Naive thymus-derived CD4-positive, alpha-beta T cell (primary cell): ENCODE measurements at regions not wholly inside any gene's neighbourhood (a gene's known extent, or its start where the extent isn't known, plus 50 kb on each side); places are given as distances from the start of the nearest gene placed in this dataset.

Experiments used
- ATAC-seq: fragments of 150-1000 bp; cut with Tn5 transposase; 2 replicates; pipeline ENCODE4 v1.10.0; 2021; ENCODE audit warnings: mild to moderate bottlenecking, moderate library complexity
- CTCF ChIA-PET: fragments of 350-600 bp; sonication (Branson Sonifier 250); formaldehyde crosslinking; loops from one replicate; lab custom pipeline; 2021; ENCODE audit warnings: antibody characterized with exemption; lab: Charles Lee
- POLR2A ChIA-PET: fragments of 350-600 bp; sonication (Branson Sonifier 250); formaldehyde crosslinking; loops from one replicate; lab custom pipeline; 2021; ENCODE audit warnings: antibody characterized with exemption, inconsistent platforms; lab: Charles Lee
- DNase-seq, 9 donors: peaks; one replicate each; pipeline versions ENCODE4 v3.0.0 to v3.0.0-alpha.2; 2020 to 2022; ENCODE audit warnings: mixed read lengths in 1 of 9
- H3K27ac ChIP-seq: one replicate; pipeline ENCODE4 v1.7.0; 2013; ENCODE audit warnings: mild to moderate bottlenecking, low read depth, low read length, moderate library complexity
- H3K27me3 ChIP-seq, 2 donors: one replicate each; pipeline ENCODE4 v1.7.0; 2013; ENCODE audit warnings: low read length in 2 of 2, mild to moderate bottlenecking in 2 of 2, moderate library complexity in 2 of 2; ENCODE audit not compliant: control insufficient read depth in 2 of 2, insufficient read depth in 2 of 2
- H3K36me3 ChIP-seq, 3 experiments: 1 replicate in 2 of 3; 2 replicates in 1 of 3; pipeline ENCODE4 v1.7.0; 2013; ENCODE audit warnings: low read length in 3 of 3, mild to moderate bottlenecking in 3 of 3, moderate library complexity in 1 of 3; ENCODE audit not compliant: insufficient read depth in 3 of 3, control insufficient read depth in 2 of 3
- H3K4me1 ChIP-seq, 2 donors: one replicate each; pipeline ENCODE4 v1.7.0; 2013; ENCODE audit warnings: low read length in 2 of 2, mild to moderate bottlenecking in 2 of 2, moderate library complexity in 1 of 2; ENCODE audit not compliant: control insufficient read depth in 2 of 2, insufficient read depth in 2 of 2
- H3K4me3 ChIP-seq: 2 replicates; pipeline ENCODE4 v1.7.0; 2013; ENCODE audit warnings: mild to moderate bottlenecking, low read length
- H3K9me3 ChIP-seq, 3 experiments: 1 replicate in 2 of 3; 2 replicates in 1 of 3; pipeline ENCODE4 v1.7.0; 2013; ENCODE audit warnings: low read length in 3 of 3; ENCODE audit not compliant: control insufficient read depth in 2 of 3
- H3K27ac Mint-ChIP-seq, 9 donors: one replicate each; pipeline ENCODE4 v1.8.0; 2020 to 2022; ENCODE audit warnings: mixed read lengths in 9 of 9, mild to moderate bottlenecking in 8 of 9, moderate library complexity in 5 of 9, inconsistent platforms in 2 of 9
- H3K27me3 Mint-ChIP-seq, 5 donors: one replicate each; pipeline ENCODE4 v1.8.0; 2021 to 2022; ENCODE audit warnings: mixed read lengths in 5 of 5, mild to moderate bottlenecking in 1 of 5
- H3K36me3 Mint-ChIP-seq, 5 donors: one replicate each; pipeline ENCODE4 v1.8.0; 2020 to 2022; ENCODE audit warnings: mixed read lengths in 5 of 5, mild to moderate bottlenecking in 3 of 5, inconsistent platforms in 1 of 5
- H3K4me1 Mint-ChIP-seq, 7 donors: one replicate each; pipeline ENCODE4 v1.8.0; 2020 to 2022; ENCODE audit warnings: mixed read lengths in 7 of 7, mild to moderate bottlenecking in 3 of 7, inconsistent platforms in 1 of 7
- H3K4me3 Mint-ChIP-seq, 10 donors: one replicate each; pipeline ENCODE4 v1.8.0; 2020 to 2022; ENCODE audit warnings: mild to moderate bottlenecking in 10 of 10, mixed read lengths in 10 of 10, moderate library complexity in 6 of 10, inconsistent platforms in 2 of 10
- H3K9me3 Mint-ChIP-seq, 11 donors: one replicate each; pipeline ENCODE4 v1.8.0; 2020 to 2022; ENCODE audit warnings: mixed read lengths in 11 of 11, mild to moderate bottlenecking in 4 of 11, inconsistent platforms in 1 of 11, moderate library complexity in 1 of 11
- intact Hi-C, 2 donors: fragments of 100-400 bp; cut with micrococcal nuclease; formaldehyde crosslinking; loops; one replicate each; pipeline ENCODE4 v1.15.1; 2023

DNA sequence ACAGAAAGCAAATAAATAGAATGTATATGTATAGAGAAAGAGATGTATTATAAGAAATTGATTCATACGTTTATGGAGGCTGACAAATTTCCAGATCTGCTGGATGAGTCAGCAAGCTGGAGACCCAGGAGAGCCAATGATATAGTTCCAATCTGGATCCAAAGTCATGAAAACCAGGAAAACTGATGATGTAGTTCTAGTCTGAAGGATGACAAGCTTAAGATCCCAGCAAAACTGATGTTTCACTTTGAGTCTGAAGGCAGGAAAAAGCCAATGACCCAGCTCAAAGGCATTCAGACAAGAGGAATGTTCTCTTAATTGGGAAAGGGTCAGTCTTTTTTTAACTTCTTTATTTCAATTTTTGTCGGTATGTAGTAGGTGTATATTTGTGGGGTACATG, 102.6 kb downstream of the LHFPL1 start:
- no peak for ATAC-seq
- DNase-seq = no peak
- Histone ChIP-seq H3K27ac (no peak overlapping the region), H3K4me1 (no peaks in the 10 kb centered on the region), H3K27me3 (no peaks in the 10 kb centered on the region), H3K4me3 (no peak overlapping the region), H3K9me3 (no peaks in the 10 kb centered on the region), H3K36me3 (no peaks in the 10 kb centered on the region)
- H3K4me3 Mint-ChIP-seq = no peak overlapping the region
- H3K27me3 Mint-ChIP-seq = peaks cover 0 to 9% (median 0%) of the 10 kb centered on the region in 5 donors
- ChIA-PET POLR2A (no interaction called here), CTCF (no interaction called here)
- H3K9me3 Mint-ChIP-seq = peaks cover 0 to 10% (median 0%) of the 10 kb centered on the region in 11 donors
- intact Hi-C loops = no loop called here
- no peaks in the 10 kb centered on the region for H3K4me1 Mint-ChIP-seq
- H3K27ac Mint-ChIP-seq = no peak overlapping the region
- H3K36me3 Mint-ChIP-seq = no peaks in the 10 kb centered on the region

DNA sequence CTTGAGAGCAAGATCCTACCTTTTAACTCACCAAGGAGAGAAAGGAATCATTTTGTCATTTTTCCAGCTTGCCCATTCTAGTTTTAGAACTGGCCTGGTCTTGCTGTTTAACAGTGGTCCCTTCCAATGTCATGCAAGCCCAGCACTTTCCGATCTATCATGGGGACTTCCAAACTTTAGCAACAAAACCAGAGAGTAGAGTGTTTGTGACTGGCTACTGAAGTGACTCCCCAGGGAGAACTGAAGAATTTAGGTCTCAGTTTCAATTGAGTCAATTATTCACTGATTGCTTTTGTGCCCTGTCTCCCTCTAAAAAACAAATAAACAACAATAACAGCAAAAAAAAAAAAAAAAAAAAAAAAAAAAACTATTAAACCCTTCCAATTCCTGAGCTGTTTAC, 108.3 kb downstream of the LHFPL1 start:
- Mint-ChIP-seq H3K9me3 (peaks cover 0 to 7% (median 2%) of the 10 kb centered on the region in 11 donors), H3K27ac (no peak overlapping the region), H3K36me3 (no peaks in the 10 kb centered on the region), H3K27me3 (peaks cover 0 to 5% (median 0%) of the 10 kb centered on the region in 5 donors), H3K4me1 (no peaks in the 10 kb centered on the region), H3K4me3 (no peak overlapping the region)
- H3K4me3 ChIP-seq = no peak overlapping the region
- DNase-seq = no peak
- no peaks in the 10 kb centered on the region for H3K4me1 ChIP-seq
- H3K27ac ChIP-seq = no peak overlapping the region
- ChIA-PET POLR2A (no interaction called here), CTCF (no interaction called here)
- ATAC-seq = no peak
- no peaks in the 10 kb centered on the region for H3K9me3 ChIP-seq
- no peaks in the 10 kb centered on the region for H3K36me3 ChIP-seq
- no peaks in the 10 kb centered on the region for H3K27me3 ChIP-seq
- intact Hi-C loops = no loop called here

DNA sequence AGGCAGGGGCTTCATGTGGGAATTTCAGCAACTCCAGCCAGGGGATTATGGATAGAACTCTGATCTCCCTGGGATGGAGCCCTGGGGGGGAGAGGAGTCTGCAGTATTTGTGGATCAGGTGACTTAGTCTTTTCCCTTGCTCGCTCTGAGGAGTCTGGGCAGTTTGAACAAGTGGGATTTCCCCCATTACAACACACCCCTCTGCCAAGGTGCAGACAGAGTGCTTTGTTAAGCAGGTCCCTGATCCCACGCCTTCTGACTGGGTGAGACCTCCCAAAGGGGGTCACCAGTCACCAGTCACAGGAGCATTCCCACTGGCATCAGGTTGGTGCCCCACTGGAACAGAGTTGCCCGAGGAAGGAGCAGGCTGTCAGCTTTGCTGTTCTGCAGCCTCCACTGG, 123.9 kb downstream of the LHFPL1 start:
- intact Hi-C loops = no loop called here
- H3K4me1 ChIP-seq = no peaks in the 10 kb centered on the region
- DNase-seq = no peak
- H3K9me3 Mint-ChIP-seq = peaks cover 0 to 13% (median 3%) of the 10 kb centered on the region in 11 donors
- no peak overlapping the region for H3K4me3 Mint-ChIP-seq
- H3K9me3 ChIP-seq = no peaks in the 10 kb centered on the region
- ChIA-PET POLR2A (no interaction called here), CTCF (no interaction called here)
- no peaks in the 10 kb centered on the region for H3K4me1 Mint-ChIP-seq
- no peaks in the 10 kb centered on the region for H3K27me3 ChIP-seq
- ATAC-seq = no peak
- H3K27me3 Mint-ChIP-seq = peaks cover 0 to 5% (median 0%) of the 10 kb centered on the region in 5 donors
- no peak overlapping the region for H3K4me3 ChIP-seq
- H3K27ac ChIP-seq = no peak overlapping the region
- H3K36me3 Mint-ChIP-seq = no peaks in the 10 kb centered on the region
- H3K27ac Mint-ChIP-seq = no peak overlapping the region
- no peaks in the 10 kb centered on the region for H3K36me3 ChIP-seq

DNA sequence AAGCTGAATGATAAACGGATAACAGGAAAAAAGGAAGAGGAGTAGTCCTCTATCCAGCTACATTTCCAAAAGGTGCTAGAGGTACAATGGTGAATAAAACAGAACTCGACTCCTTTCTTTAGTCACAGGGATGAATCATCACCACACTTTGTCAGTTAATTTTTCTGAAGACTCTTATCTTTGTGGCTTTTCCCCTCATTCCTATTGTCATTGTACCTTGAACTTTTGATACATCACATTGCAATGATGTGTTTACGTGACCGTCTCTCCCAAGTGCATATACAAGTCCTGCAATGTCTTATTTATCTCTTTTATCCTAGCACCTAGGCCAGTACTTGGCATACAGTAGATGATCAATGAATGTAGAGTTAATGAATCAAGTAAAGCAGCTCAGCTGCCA, 134.7 kb downstream of the LHFPL1 start:
- H3K4me3 Mint-ChIP-seq = no peak overlapping the region
- peaks cover 0 to under 1% (median 0%) of the 10 kb centered on the region in 5 donors for H3K27me3 Mint-ChIP-seq
- no peaks in the 10 kb centered on the region for H3K36me3 Mint-ChIP-seq
- ATAC-seq (no peak), DNase-seq (no peak)
- H3K36me3 ChIP-seq = no peaks in the 10 kb centered on the region
- H3K27me3 ChIP-seq = no peaks in the 10 kb centered on the region
- no peaks in the 10 kb centered on the region for H3K4me1 Mint-ChIP-seq
- no peak overlapping the region for H3K27ac Mint-ChIP-seq
- H3K9me3 ChIP-seq = no peaks in the 10 kb centered on the region
- H3K4me3 ChIP-seq = no peak overlapping the region
- H3K4me1 ChIP-seq = no peaks in the 10 kb centered on the region
- POLR2A ChIA-PET = no interaction called here
- H3K9me3 Mint-ChIP-seq = peaks cover 0 to 5% (median 0%) of the 10 kb centered on the region in 11 donors
- H3K27ac ChIP-seq = no peak overlapping the region
- intact Hi-C loops = no loop called here
- CTCF ChIA-PET = no interaction called here

DNA sequence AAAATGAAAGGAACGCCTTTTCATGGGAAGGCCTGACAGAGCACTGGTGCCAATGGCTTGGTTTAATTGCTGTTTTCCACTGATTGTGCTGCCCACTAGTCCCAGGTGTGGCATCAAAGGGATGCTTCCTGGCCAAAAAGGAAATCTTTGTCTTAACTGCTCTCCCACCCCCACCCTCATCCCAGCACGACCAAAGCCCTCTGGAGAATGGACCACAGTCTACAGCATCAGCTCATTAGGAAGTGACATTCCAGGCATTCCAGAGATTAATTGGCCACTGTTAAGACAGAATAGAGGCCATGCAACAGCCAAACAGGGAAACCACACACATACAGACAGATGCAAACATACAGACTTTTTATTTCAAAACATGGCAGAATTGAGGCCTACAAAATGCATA, 143.2 kb downstream of the LHFPL1 start:
- no peaks in the 10 kb centered on the region for H3K9me3 ChIP-seq
- no peak for ATAC-seq
- no peak overlapping the region for H3K4me3 ChIP-seq
- Mint-ChIP-seq H3K27ac (no peak overlapping the region), H3K36me3 (no peaks in the 10 kb centered on the region), H3K9me3 (peaks cover 0 to 2% (median 0%) of the 10 kb centered on the region in 11 donors), H3K4me3 (no peak overlapping the region), H3K27me3 (no peaks in the 10 kb centered on the region), H3K4me1 (no peaks in the 10 kb centered on the region)
- H3K36me3 ChIP-seq = no peaks in the 10 kb centered on the region
- H3K27me3 ChIP-seq = no peaks in the 10 kb centered on the region
- H3K4me1 ChIP-seq = no peaks in the 10 kb centered on the region
- no peak overlapping the region for H3K27ac ChIP-seq
- no peak for DNase-seq
- POLR2A ChIA-PET = no interaction called here
- CTCF ChIA-PET = no interaction called here
- intact Hi-C loops = no loop called here

DNA sequence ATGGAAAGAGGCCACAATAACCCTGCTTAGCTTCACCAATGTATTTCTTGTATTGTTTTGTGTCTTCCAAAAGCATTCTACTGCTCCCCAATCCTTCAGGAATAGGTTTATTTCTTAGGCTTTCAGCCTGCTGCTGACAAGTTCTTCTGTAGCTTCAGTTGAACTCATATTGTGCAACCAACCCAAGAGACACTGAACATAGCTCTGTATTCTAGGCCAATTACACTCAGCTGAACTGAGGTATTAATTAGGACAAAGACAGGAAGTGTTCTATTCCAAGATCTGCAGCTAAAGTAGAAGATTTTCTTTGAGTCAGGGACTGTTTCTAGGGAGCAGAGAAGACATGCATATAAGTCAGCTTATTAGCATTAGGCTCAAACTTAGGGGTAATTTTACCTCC, 151.8 kb downstream of the LHFPL1 start:
- peaks cover 0 to 7% (median 0%) of the 10 kb centered on the region in 5 donors for H3K27me3 Mint-ChIP-seq
- H3K27ac Mint-ChIP-seq = no peak overlapping the region
- ChIA-PET POLR2A (interaction anchor here (0.6 kb wide), 1 partner anchor 10 kb away, joined by 5 read pairs; no protein-coding TSS in a partner anchor), CTCF (no interaction called here)
- ATAC-seq (no peak), DNase-seq (no peak)
- no peak overlapping the region for H3K27ac ChIP-seq
- H3K4me1 ChIP-seq = no peaks in the 10 kb centered on the region
- intact Hi-C loops = no loop called here
- no peak overlapping the region for H3K4me3 Mint-ChIP-seq
- H3K9me3 ChIP-seq = no peaks in the 10 kb centered on the region
- no peak overlapping the region for H3K4me3 ChIP-seq
- peaks cover 0 to 7% (median 0%) of the 10 kb centered on the region in 11 donors for H3K9me3 Mint-ChIP-seq
- no peaks in the 10 kb centered on the region for H3K36me3 Mint-ChIP-seq
- no peaks in the 10 kb centered on the region for H3K27me3 ChIP-seq
- H3K4me1 Mint-ChIP-seq = no peaks in the 10 kb centered on the region
- no peaks in the 10 kb centered on the region for H3K36me3 ChIP-seq

DNA sequence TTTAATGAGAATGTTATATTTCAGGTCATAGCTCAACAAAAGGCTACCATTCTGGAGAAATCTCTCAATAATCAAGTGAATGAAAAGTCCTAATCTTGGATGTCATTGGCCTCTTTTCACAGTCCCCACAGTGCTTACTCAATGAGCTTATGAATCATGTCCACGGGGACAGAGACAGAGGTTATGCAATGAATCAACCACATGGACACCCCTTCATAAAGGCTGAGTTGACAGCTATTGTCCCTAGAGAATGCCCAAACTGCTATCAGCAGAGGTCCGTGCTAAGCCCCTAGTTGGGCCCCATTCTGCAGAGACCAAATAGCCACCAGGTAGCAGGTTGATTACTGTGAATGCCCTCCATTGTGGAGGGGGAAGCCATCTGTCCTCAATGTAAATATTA, 158.1 kb downstream of the LHFPL1 start:
- peaks cover 0 to 7% (median 0%) of the 10 kb centered on the region in 5 donors for H3K27me3 Mint-ChIP-seq
- no peaks in the 10 kb centered on the region for H3K4me1 ChIP-seq
- H3K27ac Mint-ChIP-seq = no peak overlapping the region
- no peak for DNase-seq
- H3K36me3 Mint-ChIP-seq = no peaks in the 10 kb centered on the region
- peaks cover 0 to 7% (median 0%) of the 10 kb centered on the region in 11 donors for H3K9me3 Mint-ChIP-seq
- no peaks in the 10 kb centered on the region for H3K9me3 ChIP-seq
- CTCF ChIA-PET = no interaction called here
- no peak overlapping the region for H3K4me3 ChIP-seq
- H3K4me3 Mint-ChIP-seq = no peak overlapping the region
- POLR2A ChIA-PET = no interaction called here
- ATAC-seq = no peak
- intact Hi-C loops = no loop called here
- H3K4me1 Mint-ChIP-seq = no peaks in the 10 kb centered on the region
- no peaks in the 10 kb centered on the region for H3K36me3 ChIP-seq
- H3K27me3 ChIP-seq = no peaks in the 10 kb centered on the region
- no peak overlapping the region for H3K27ac ChIP-seq
